DMS114 treated with DMSO at 0.1 percent for 48 hours (cell line): ENCODE measurements at regions not wholly inside any gene's neighbourhood (a gene's known extent, or its start where the extent isn't known, plus 50 kb on each side); places are given as distances from the start of the nearest gene placed in this dataset.

Experiments used
- DNase-seq: peaks from one replicate; lab custom pipeline; 2025; ENCODE audit not compliant: unreplicated experiment; lab: John Stamatoyannopoulos, UW

GRCh38 chr13:31675440-31675953 is 63.8 kb upstream of the RXFP2 start:
- DNase-seq, result no peak

GRCh38 chr13:31681133-31681532 is 58.2 kb upstream of the RXFP2 start:
- no peak for DNase-seq

DNA sequence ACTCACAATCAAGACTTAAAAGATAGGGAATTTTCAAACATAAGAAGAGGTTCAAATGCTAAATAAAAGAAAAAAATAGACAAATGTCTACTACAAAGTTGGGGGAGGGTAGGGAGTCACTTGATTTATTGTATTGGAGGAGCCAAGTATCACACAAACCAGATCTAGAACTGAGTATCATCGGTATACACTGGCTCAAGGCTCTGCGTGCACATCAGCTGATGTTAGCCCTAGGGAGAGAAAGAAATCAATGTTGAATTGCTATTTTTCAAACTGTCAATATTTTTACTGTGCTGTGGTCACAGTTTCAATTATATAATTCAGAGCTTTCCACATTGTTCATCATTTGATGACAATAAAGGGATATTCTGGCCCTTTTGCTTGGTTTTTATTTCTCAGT is 54.9 kb upstream of the RXFP2 start:
- DNase-seq, result no peak

GRCh38 chr13:31686670-31687425 is 52.5 kb upstream of the RXFP2 start:
- no peak for DNase-seq
